DMS114 treated with DMSO at 0.1 percent for 48 hours (cell line): ENCODE measurements at regions not wholly inside any gene's neighbourhood (a gene's known extent, or its start where the extent isn't known, plus 50 kb on each side); places are given as distances from the start of the nearest gene placed in this dataset.
"Not testable (repeated sequence)": the region's sequence is repeated elsewhere in the genome, so short reads cannot be mapped to it uniquely, and the experiment has no call there.

ENCODE experiments used
- DNase-seq: peaks from one replicate; lab custom pipeline; 2025; ENCODE audit not compliant: unreplicated experiment; lab: John Stamatoyannopoulos, UW

GRCh38 chr10:3661271-3661670, 123.7 kb downstream of the KLF6 start:
- no peak for DNase-seq

- DNase-seq = no peak
Measured at GRCh38 chr10:3660753-3661152, 124.3 kb downstream of the KLF6 start.

GRCh38 chr10:3659203-3659917, 125.6 kb downstream of the KLF6 start:
- no peak for DNase-seq

GRCh38 chr10:3658766-3659165, 126.2 kb downstream of the KLF6 start:
- no peak for DNase-seq

- no peak for DNase-seq
Measured at GRCh38 chr10:3656214-3656613, 128.8 kb downstream of the KLF6 start.

- no peak for DNase-seq
Measured at GRCh38 chr10:3655528-3655927, 129.5 kb downstream of the KLF6 start.

- no peak for DNase-seq
Measured at GRCh38 chr10:3654980-3655379, 130.0 kb downstream of the KLF6 start.

GRCh38 chr10:3654496-3654895, 130.5 kb downstream of the KLF6 start:
- no peak for DNase-seq

GRCh38 chr10:3653303-3653702, 131.7 kb downstream of the KLF6 start:
- DNase-seq = not testable (repeated sequence)

GRCh38 chr10:3652886-3653285, 132.1 kb downstream of the KLF6 start:
- DNase-seq = no peak

GRCh38 chr10:3651969-3652653, 132.9 kb downstream of the KLF6 start:
- no peak for DNase-seq

GRCh38 chr10:3648576-3648975, 136.4 kb downstream of the KLF6 start:
- no peak for DNase-seq

GRCh38 chr10:3648170-3648569, 136.8 kb downstream of the KLF6 start:
- no peak for DNase-seq

- DNase-seq = no peak
Measured at GRCh38 chr10:3647074-3647473, 137.9 kb downstream of the KLF6 start.

- no peak for DNase-seq
Measured at GRCh38 chr10:3645406-3645805, 139.6 kb downstream of the KLF6 start.

GRCh38 chr10:3640816-3641215, 144.2 kb downstream of the KLF6 start:
- no peak for DNase-seq

GRCh38 chr10:3639546-3639945, 145.5 kb downstream of the KLF6 start:
- DNase-seq = no peak

- no peak for DNase-seq
Measured at GRCh38 chr10:3636356-3637181, 148.4 kb downstream of the KLF6 start.

- DNase-seq = no peak
Measured at GRCh38 chr10:3635697-3636096, 149.3 kb downstream of the KLF6 start.

- DNase-seq = no peak
Measured at GRCh38 chr10:3635211-3635671, 149.8 kb downstream of the KLF6 start.

GRCh38 chr10:3634646-3635045, 150.4 kb downstream of the KLF6 start:
- not testable (repeated sequence) for DNase-seq
